IMR-90 (cell line): ENCODE measurements at regions not wholly inside any gene's neighbourhood (a gene's known extent, or its start where the extent isn't known, plus 50 kb on each side); places are given as distances from the start of the nearest gene placed in this dataset.

Experiments
- ATAC-seq: fragments of 200-7000 bp; cut with Tn5 transposase; 2 replicates; pipeline ENCODE4 v1.9.1; 2020; ENCODE audit warnings: low read depth, mild to moderate bottlenecking, moderate library complexity
- BruUV-seq: library from RNA; stranded (reverse); fragments of 400-500 nt; replicated peaks from 2 replicates; lab custom pipeline; 2021; lab: Mats Ljungman, UMichigan
- CTCF ChIA-PET: fragments of 300-600 bp; formaldehyde crosslinking; extraction: SDS; loops from one replicate; lab custom pipeline; 2021; ENCODE audit warnings: antibody characterized with exemption; lab: Yijun Ruan, JAX
- POLR2A ChIA-PET: fragments of 300-600 bp; sonication (Branson Sonifier 250); formaldehyde crosslinking; loops from one replicate; lab custom pipeline; 2022; ENCODE audit warnings: antibody characterized with exemption; ENCODE audit not compliant: unreplicated experiment; lab: Charles Lee
- DNase-seq: peaks from one replicate; pipeline ENCODE4 v3.0.0; 2013
- H2AFZ ChIP-seq: replicated peaks from 2 replicates; pipeline ENCODE3; 2013; ENCODE audit warnings: low read length, mild to moderate bottlenecking; ENCODE audit not compliant: poor library complexity
- H2AK5ac ChIP-seq: 2 replicates; pipeline ENCODE4 v1.6.1; 2013; ENCODE audit warnings: low read depth, low read length, inconsistent platforms
- H2AK9ac ChIP-seq: replicated peaks from 2 replicates; pipeline ENCODE3; 2013; ENCODE audit warnings: mild to moderate bottlenecking, low read depth, low read length, moderate library complexity; ENCODE audit not compliant: poor library complexity
- H2BK120ac ChIP-seq: 2 replicates; pipeline ENCODE4 v1.6.1; 2013; ENCODE audit warnings: low read depth, low read length, inconsistent platforms
- H2BK15ac ChIP-seq: 3 replicates; pipeline ENCODE4 v1.6.1; 2013; ENCODE audit warnings: low read depth, low read length, inconsistent platforms
- H2BK20ac ChIP-seq: 2 replicates; pipeline ENCODE4 v1.6.1; 2013; ENCODE audit warnings: low read depth, mild to moderate bottlenecking, inconsistent platforms, low read length, moderate library complexity
- H2BK5ac ChIP-seq: 2 replicates; pipeline ENCODE4 v1.6.1; 2013; ENCODE audit warnings: mild to moderate bottlenecking, low read depth, low read length, inconsistent platforms; ENCODE audit not compliant: poor library complexity, severe bottlenecking
- H3K14ac ChIP-seq: replicated peaks from 2 replicates; pipeline ENCODE4 v1.6.1; 2013; ENCODE audit warnings: low read depth, low read length, inconsistent platforms
- H3K18ac ChIP-seq: 2 replicates; pipeline ENCODE4 v1.6.1; 2013; ENCODE audit warnings: low read depth, low read length, control low read depth
- H3K23ac ChIP-seq: 2 replicates; pipeline ENCODE4 v1.6.1; 2013; ENCODE audit warnings: low read depth, low read length, inconsistent platforms
- H3K27ac ChIP-seq: 2 replicates; pipeline ENCODE4 v1.5.1; 2013; ENCODE audit warnings: mild to moderate bottlenecking, control low read depth, low read length; ENCODE audit not compliant: insufficient read depth
- H3K27me3 ChIP-seq: 2 replicates; pipeline ENCODE4 v1.6.1; 2013; ENCODE audit warnings: low read length; ENCODE audit not compliant: control insufficient read depth, insufficient read depth
- H3K36me3 ChIP-seq: 2 replicates; pipeline ENCODE4 v1.6.1; 2013; ENCODE audit warnings: low read length, mixed read lengths; ENCODE audit not compliant: control insufficient read depth, insufficient read depth
- H3K4ac ChIP-seq: 2 replicates; pipeline ENCODE4 v1.6.1; 2013; ENCODE audit warnings: low read depth, low read length, inconsistent platforms
- H3K4me1 ChIP-seq: 2 replicates; pipeline ENCODE4 v1.6.1; 2013; ENCODE audit warnings: low read length, mixed read lengths; ENCODE audit not compliant: control insufficient read depth, insufficient read depth
- H3K4me2 ChIP-seq: 2 replicates; pipeline ENCODE4 v1.6.1; 2013; ENCODE audit warnings: low read depth, mild to moderate bottlenecking, control low read depth, low read length, moderate library complexity
- H3K4me3 ChIP-seq: 2 replicates; pipeline ENCODE4 v1.5.1; 2013; ENCODE audit warnings: low read depth, mild to moderate bottlenecking, control low read depth, low read length, moderate library complexity; ENCODE audit not compliant: insufficient read depth
- H3K56ac ChIP-seq: 2 replicates; pipeline ENCODE4 v1.6.1; 2013; ENCODE audit warnings: low read length, inconsistent platforms; ENCODE audit not compliant: insufficient read depth; ENCODE audit errors: extremely low read depth
- H3K79me1 ChIP-seq, 2 experiments: 2 replicates each; pipeline ENCODE4 v1.6.1; 2013; ENCODE audit warnings: low read length in 2 of 2, inconsistent platforms in 1 of 2, low read depth in 1 of 2
- H3K9ac ChIP-seq: 2 replicates; pipeline ENCODE4 v1.6.1; 2013; ENCODE audit warnings: low read depth, low read length, control low read depth
- H3K9me1 ChIP-seq: 2 replicates; pipeline ENCODE4 v1.6.1; 2013; ENCODE audit warnings: low read length, inconsistent platforms; ENCODE audit not compliant: insufficient read depth
- H3K9me3 ChIP-seq: 2 replicates; pipeline ENCODE4 v1.6.1; 2013; ENCODE audit warnings: low read length; ENCODE audit not compliant: control insufficient read depth, insufficient read depth
- H4K20me1 ChIP-seq: 2 replicates; pipeline ENCODE4 v1.6.1; 2013; ENCODE audit warnings: low read length, inconsistent platforms; ENCODE audit not compliant: insufficient read depth
- H4K5ac ChIP-seq: 2 replicates; pipeline ENCODE4 v1.6.1; 2013; ENCODE audit warnings: mild to moderate bottlenecking, low read depth, low read length, control low read depth
- H4K8ac ChIP-seq, 2 experiments: 2 replicates each; pipeline ENCODE4 v1.6.1; 2013; ENCODE audit warnings: low read depth in 2 of 2, low read length in 2 of 2, control low read depth in 1 of 2, inconsistent platforms in 1 of 2
- H4K91ac ChIP-seq: 2 replicates; pipeline ENCODE4 v1.6.1; 2013; ENCODE audit warnings: low read depth, low read length, inconsistent platforms; ENCODE audit not compliant: insufficient read depth
- BHLHE40 ChIP-seq: fragments of 150-350 bp; IDR thresholded peaks from 2 replicates; pipeline ENCODE4 v1.6.1; 2016; ENCODE audit warnings: mild to moderate bottlenecking, low read depth, low read length
- CEBPB ChIP-seq: IDR thresholded peaks from 2 replicates; pipeline ENCODE4 v1.6.1; 2012; ENCODE audit warnings: low read depth, low read length, improper control_type of control experiment
- CHD1 ChIP-seq: IDR thresholded peaks from 2 replicates; pipeline ENCODE4 v1.6.1; 2012; ENCODE audit warnings: low read depth, low read length, improper control_type of control experiment
- CTCF ChIP-seq: conservative IDR thresholded peaks from 2 replicates; pipeline ENCODE4 v1.5.1; 2012; ENCODE audit warnings: mild to moderate bottlenecking, low read depth, low read length, improper control_type of control experiment
- ELK1 ChIP-seq: fragments of 150-350 bp; IDR thresholded peaks from 2 replicates; pipeline ENCODE4 v1.6.1; 2016; ENCODE audit warnings: low read depth, mild to moderate bottlenecking, low read length, moderate library complexity, borderline replicate concordance
- FOS ChIP-seq: fragments of 150-350 bp; IDR thresholded peaks from 2 replicates; pipeline ENCODE4 v1.6.1; 2016; ENCODE audit warnings: low read depth, low read length
- MAFK ChIP-seq: IDR thresholded peaks from 2 replicates; pipeline ENCODE4 v1.6.1; 2012; ENCODE audit warnings: low read depth, low read length, improper control_type of control experiment
- MAZ ChIP-seq: IDR thresholded peaks from 2 replicates; pipeline ENCODE4 v1.6.1; 2012; ENCODE audit warnings: low read depth, mild to moderate bottlenecking, low read length, improper control_type of control experiment, moderate library complexity, borderline replicate concordance
- MXI1 ChIP-seq: IDR thresholded peaks from 2 replicates; pipeline ENCODE4 v1.6.1; 2012; ENCODE audit warnings: low read depth, mild to moderate bottlenecking, low read length, moderate library complexity, borderline replicate concordance
- NFE2L2 ChIP-seq: fragments of 150-350 bp; IDR thresholded peaks from 2 replicates; pipeline ENCODE4 v1.6.1; 2016; ENCODE audit warnings: low read depth, mild to moderate bottlenecking, low read length
- POLR2A ChIP-seq: IDR thresholded peaks from 2 replicates; pipeline ENCODE4 v1.6.1; 2012; ENCODE audit warnings: mild to moderate bottlenecking, low read depth, low read length
- RAD21 ChIP-seq: IDR thresholded peaks from 2 replicates; pipeline ENCODE4 v1.6.1; 2012; ENCODE audit warnings: low read length, improper control_type of control experiment
- RCOR1 ChIP-seq: IDR thresholded peaks from 2 replicates; pipeline ENCODE4 v1.6.1; 2012; ENCODE audit warnings: mild to moderate bottlenecking, low read length, improper control_type of control experiment; ENCODE audit not compliant: insufficient replicate concordance
- RFX5 ChIP-seq: IDR thresholded peaks from 2 replicates; pipeline ENCODE4 v1.8.0; 2012; ENCODE audit warnings: low read depth, mild to moderate bottlenecking, low read length, moderate library complexity
- SMC3 ChIP-seq: fragments of 150-350 bp; IDR thresholded peaks from 2 replicates; pipeline ENCODE4 v1.6.1; 2016; ENCODE audit warnings: low read depth, mild to moderate bottlenecking, antibody characterized with exemption, low read length, moderate library complexity
- WGBS, 2 experiments: methylation state at CpG; one replicate each; pipeline versions ENCODE4 v1.1.5 to v1.1.7; 2013; ENCODE audit warnings: missing lambda C conversion rate in 2 of 2; ENCODE audit not compliant: insufficient read length in 1 of 2; ENCODE audit errors: extremely low coverage in 2 of 2; 5-methylcytosine and 5-hydroxymethylcytosine counted together
- dilution Hi-C: fragments of 300-500 bp; cut with HindIII; formaldehyde crosslinking; loops from one replicate; pipeline ENCODE4 v1.14.3; 2018; ENCODE audit warnings: low sequenced_read_pairs; ENCODE audit not compliant: unreplicated experiment
- in situ Hi-C: fragments of 300-500 bp; cut with MboI; formaldehyde crosslinking; loops from 3 replicates; pipeline ENCODE4 v1.14.3; 2019; ENCODE audit warnings: low sequenced_read_pairs, inconsistent platforms, mixed read lengths
- intact Hi-C: fragments of 100-400 bp; cut with micrococcal nuclease; formaldehyde crosslinking; loops from 2 replicates; pipeline ENCODE4 v1.10.0; 2022
- TF ChIP-seq, protein P1 (sequence below): fragments of 150-350 bp; IDR thresholded peaks from 2 replicates; pipeline ENCODE4 v1.6.1; 2017; ENCODE audit warnings: mild to moderate bottlenecking, antibody characterized with exemption, low read length, low read depth

- no peak overlapping the region for H3K23ac ChIP-seq
- H3K27me3 ChIP-seq, result no peaks in the 10 kb centered on the region
- no peak overlapping the region for H3K4me2 ChIP-seq
- peaks cover 12% of the 10 kb centered on the region for H3K4me1 ChIP-seq
- dilution Hi-C loops (no loop called here), intact Hi-C loops (no loop called here), in situ Hi-C loops (no loop called here)
- ChIA-PET CTCF (interaction anchor here (0.6 kb wide), 1 partner anchor 14 kb away, joined by 6 read pairs; no protein-coding TSS in a partner anchor), POLR2A (no interaction called here)
- H4K20me1 ChIP-seq, result peaks cover 13% of the 10 kb centered on the region
- ATAC-seq, result no peak
- no peak overlapping the region for H2BK5ac ChIP-seq
- H3K9ac ChIP-seq, result no peak overlapping the region
- no peaks in the 10 kb centered on the region for H3K9me3 ChIP-seq
- H3K14ac ChIP-seq, result no peak overlapping the region
- TF ChIP-seq RCOR1, result no peak
- TF ChIP-seq RAD21, result no peak
- no peak for TF ChIP-seq CTCF
- TF ChIP-seq MAFK, result no peak
- TF ChIP-seq CHD1, result no peak
- TF ChIP-seq NFE2L2, result no peak
- TF ChIP-seq CEBPB, result no peak
- no peak for TF ChIP-seq POLR2A
- TF ChIP-seq SMC3, result no peak
- no peak for TF ChIP-seq MXI1
- TF ChIP-seq BHLHE40, result no peak
- TF ChIP-seq, protein P1, sequence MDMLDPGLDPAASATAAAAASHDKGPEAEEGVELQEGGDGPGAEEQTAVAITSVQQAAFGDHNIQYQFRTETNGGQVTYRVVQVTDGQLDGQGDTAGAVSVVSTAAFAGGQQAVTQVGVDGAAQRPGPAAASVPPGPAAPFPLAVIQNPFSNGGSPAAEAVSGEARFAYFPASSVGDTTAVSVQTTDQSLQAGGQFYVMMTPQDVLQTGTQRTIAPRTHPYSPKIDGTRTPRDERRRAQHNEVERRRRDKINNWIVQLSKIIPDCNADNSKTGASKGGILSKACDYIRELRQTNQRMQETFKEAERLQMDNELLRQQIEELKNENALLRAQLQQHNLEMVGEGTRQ, result no peak
- no peak for TF ChIP-seq ELK1
- no peak for TF ChIP-seq RFX5
- no peak for TF ChIP-seq MAZ
- TF ChIP-seq FOS, result no peak
- H4K91ac ChIP-seq, result no peak overlapping the region
- no peak overlapping the region for H3K18ac ChIP-seq
- H2AK5ac ChIP-seq, result no peak overlapping the region
- H3K56ac ChIP-seq, result no peak overlapping the region
- no peak overlapping the region for H2AK9ac ChIP-seq
- no peak overlapping the region for H2BK15ac ChIP-seq
- peak overlapping the region; percentile 9; the same call in 1 of the 2 replicates for H2BK20ac ChIP-seq
- no peak overlapping the region for H4K8ac ChIP-seq
- H2AFZ ChIP-seq, result no peak overlapping the region
- H2BK120ac ChIP-seq, result peak overlapping the region; percentile 10; the same call in 1 of the 2 replicates
- H4K5ac ChIP-seq, result no peak overlapping the region
- no CpG with 5 or more reads among the region's 6 CpGs for WGBS, 2 experiments
- no peaks in the 10 kb centered on the region for H3K36me3 ChIP-seq
- no peak for DNase-seq
- no peak overlapping the region for H3K27ac ChIP-seq
- no peak overlapping the region for H3K4ac ChIP-seq
- peaks cover 17% of the 10 kb centered on the region for H3K9me1 ChIP-seq
- no TSS peak for BruUV-seq
- H3K79me1 ChIP-seq, result peaks cover 22 to 65% of the 10 kb centered on the region in 2 experiments
- no peak overlapping the region for H3K4me3 ChIP-seq
Measured at GRCh38 chr13:107836685-107837084, 378.7 kb downstream of the LIG4 start.
